NCI-H2107 treated with DMSO at 0.1 percent for 48 hours (cell line): ENCODE measurements at regions not wholly inside any gene's neighbourhood (a gene's known extent, or its start where the extent isn't known, plus 50 kb on each side); places are given as distances from the start of the nearest gene placed in this dataset.

ENCODE experiments used
- DNase-seq: peaks from one replicate; lab custom pipeline; 2025; ENCODE audit not compliant: unreplicated experiment; lab: John Stamatoyannopoulos, UW

GRCh38 chr13:53623146-53623545 is 594.5 kb downstream of the OLFM4 start:
- no peak for DNase-seq

DNA sequence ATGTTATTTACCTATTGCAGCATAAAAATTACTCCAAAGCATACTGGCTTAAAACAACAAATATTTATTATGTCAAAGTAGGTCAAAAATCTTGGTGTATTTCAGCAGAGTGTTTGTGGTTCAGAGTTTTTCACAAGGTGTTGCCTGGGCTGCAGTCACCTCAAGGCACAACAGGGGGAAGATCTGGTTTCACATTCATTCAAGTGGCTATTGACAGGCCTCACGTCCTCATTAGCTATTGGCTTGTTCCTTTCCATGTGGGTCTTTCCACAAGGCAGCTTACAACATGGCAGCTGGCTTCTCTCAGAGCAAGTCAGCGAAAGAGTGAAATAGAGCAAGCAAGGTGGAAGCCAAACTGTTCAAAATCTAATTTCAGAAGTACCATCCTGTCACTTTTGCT is 602.9 kb downstream of the OLFM4 start:
- DNase-seq: peak; percentile 50

- DNase-seq: no peak
These were observed 609.4 kb downstream of the OLFM4 start for GRCh38 chr13:53638040-53638439.

- peak; percentile 8 for DNase-seq
These were observed 613.7 kb downstream of the OLFM4 start for GRCh38 chr13:53642306-53642705.

DNA sequence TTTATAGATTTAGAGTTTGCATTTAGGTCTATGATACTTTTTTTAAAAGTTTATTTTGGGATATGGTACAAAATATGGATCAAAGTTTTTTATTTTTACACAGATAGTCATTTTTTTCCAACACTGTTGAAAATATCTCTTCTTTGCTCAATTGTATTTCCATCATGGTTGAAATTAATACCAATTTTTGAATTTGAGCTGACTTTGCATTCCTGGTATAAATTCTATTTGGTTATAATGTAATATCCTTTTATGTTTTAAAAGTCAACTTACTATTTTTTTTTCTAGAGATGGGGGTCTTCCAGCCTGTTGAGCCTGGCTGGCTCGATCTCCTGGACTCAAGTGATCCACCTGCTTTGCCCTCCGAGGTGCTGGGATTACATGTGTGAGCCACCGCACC is 620.1 kb downstream of the OLFM4 start:
- no peak for DNase-seq

GRCh38 chr13:53672005-53672404 is 643.4 kb downstream of the OLFM4 start:
- no peak for DNase-seq

DNA sequence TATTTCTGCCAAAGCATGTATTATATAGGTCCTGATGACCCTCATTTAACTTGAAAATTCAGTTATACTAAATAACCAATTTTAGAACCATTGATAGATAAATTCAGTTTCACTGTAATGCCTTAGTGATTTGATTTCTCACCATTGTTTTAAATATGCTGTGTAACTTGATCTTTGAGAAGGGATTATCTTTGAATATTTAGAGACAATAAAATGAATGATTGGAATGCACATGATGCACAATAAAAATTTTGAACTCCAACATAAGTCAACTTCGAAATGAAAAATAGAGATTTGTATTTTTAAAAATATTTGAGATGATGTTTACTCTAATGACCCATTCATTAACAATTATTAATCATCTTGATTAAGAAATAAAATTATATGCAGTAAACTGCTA is 654.5 kb downstream of the OLFM4 start:
- no peak for DNase-seq

- no peak for DNase-seq
These were observed 655.0 kb downstream of the OLFM4 start for GRCh38 chr13:53683608-53684007.

DNA sequence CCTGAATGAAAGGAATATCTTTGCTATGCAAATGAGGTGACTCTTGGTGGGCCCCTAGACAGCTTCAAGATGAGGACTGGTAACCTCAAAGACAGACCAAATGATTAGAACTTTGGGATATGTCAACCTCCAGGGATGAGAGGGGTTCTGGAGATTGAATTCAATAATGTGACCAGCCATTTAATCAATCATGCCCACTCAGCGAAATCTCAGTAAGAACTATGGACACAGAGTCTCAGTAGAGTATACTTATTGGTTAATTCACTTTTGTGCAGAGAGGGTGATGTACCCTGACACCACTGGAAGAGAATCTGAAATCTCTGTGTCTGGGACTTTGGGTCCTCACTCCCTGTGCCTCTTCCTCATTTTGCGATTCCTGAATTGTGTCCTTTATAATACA is 662.8 kb downstream of the OLFM4 start:
- no peak for DNase-seq

DNA sequence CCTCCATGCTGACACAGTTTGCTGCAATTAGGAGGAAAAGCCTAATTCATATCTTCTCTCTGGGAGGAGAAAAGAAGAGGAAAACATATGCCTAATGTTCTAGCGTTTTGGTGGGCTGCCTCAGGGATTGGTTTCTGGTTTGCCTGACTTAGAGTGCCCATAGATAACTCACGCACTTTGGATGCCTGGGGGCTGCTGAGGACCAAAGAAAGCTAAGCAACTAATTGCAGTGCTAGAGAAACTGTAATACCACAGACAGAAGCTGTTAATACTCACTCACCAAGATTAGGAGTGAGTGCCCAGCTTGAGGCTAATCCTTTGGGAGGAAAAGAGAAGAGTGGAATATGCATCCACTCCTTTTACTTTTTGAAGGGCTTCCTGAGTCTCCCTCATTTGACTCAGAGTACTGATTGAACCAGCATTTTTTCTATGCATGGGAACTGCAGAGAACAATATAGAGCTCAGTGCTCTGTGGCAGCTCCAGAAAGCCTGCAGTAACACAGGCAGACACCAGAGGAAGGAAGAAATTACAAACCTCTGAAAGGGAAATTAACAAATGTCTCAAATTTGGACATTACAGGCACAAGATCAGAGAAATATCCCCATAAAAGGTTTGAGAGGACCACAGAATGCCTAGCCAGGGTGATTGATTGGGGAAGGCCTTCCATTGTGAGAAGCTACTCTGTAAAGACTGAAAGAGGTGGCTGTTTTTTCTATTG is 666.4 kb downstream of the OLFM4 start:
- DNase-seq: no peak

- no peak for DNase-seq
These were observed 674.9 kb downstream of the OLFM4 start for GRCh38 chr13:53703371-53704080.

- DNase-seq: no peak
These were observed 690.7 kb downstream of the OLFM4 start for GRCh38 chr13:53719281-53719680.

GRCh38 chr13:53732664-53733063 is 704.1 kb downstream of the OLFM4 start:
- no peak for DNase-seq

- no peak for DNase-seq
These were observed 715.3 kb downstream of the OLFM4 start for GRCh38 chr13:53743906-53744305.

- no peak for DNase-seq
These were observed 719.2 kb downstream of the OLFM4 start for GRCh38 chr13:53747825-53748224.

DNA sequence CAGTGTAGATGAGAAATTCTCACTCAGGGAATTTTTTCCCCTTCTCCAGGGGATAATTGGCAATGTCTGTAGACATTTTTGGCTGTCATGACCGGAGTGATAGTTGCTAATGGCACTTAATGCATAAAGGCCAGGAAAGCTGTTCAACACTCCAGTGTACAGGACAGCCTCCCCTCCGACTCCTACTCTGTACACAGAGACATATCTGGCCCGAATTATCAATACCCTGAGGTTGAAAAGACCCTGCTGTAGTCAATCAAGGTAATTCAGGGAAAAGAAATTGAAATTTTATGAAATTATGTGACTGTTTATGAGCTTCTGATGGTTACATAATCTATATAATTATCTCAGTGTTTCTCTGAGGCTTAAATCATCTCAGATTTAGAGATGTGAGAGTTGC is 720.7 kb downstream of the OLFM4 start:
- DNase-seq: no peak

- DNase-seq: no peak
These were observed 730.4 kb downstream of the OLFM4 start for GRCh38 chr13:53759016-53759415.

GRCh38 chr13:53775807-53776206 is 747.2 kb downstream of the OLFM4 start:
- DNase-seq: no peak

- DNase-seq: peak; percentile 5
These were observed 750.3 kb downstream of the OLFM4 start for GRCh38 chr13:53778937-53779336.

GRCh38 chr13:53781941-53782340 is 753.3 kb downstream of the OLFM4 start:
- no peak for DNase-seq

DNA sequence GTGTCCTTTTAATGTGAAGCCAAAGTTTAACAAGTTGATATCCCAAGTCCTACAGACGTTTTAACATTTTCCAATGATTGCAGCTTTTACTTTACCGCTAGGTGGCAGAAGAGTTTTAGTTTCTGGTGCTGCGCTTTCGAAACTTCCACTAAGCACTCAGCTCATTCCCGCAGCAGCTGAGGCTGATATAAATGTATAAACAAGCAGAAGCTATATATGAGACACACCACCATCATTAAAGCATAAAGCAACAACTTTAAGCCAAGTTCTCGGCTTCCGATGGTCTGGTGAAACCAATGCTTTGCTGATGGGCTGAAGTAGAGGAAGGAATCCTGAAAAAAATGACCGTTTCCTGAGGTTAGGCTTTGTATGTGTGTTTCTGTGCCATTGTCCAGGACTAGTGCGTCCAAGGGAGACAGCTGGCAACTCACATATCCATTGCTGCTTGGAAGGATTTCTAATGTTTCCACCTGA is 753.9 kb downstream of the OLFM4 start:
- peak; percentile 88 for DNase-seq

GRCh38 chr13:53783471-53783870 is 754.9 kb downstream of the OLFM4 start:
- DNase-seq: peak; percentile 52

DNA sequence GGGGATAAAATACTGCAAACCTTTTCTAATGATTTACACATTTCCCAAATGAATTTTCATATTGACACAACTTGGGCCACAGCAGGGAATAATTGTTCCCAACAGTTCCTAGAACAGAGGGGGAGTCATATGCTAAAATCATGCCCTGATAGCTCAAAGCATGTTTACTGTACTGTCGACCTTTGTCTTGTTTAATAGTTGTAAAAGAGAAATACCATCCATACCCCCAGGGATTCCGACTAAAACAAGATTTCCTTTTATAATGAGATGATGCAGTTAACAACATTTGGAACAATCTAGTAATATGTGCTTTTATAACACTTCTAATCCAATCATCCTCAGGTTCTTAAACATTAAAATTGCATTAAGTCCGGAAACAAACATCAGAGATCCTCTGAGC is 759.7 kb downstream of the OLFM4 start:
- DNase-seq: no peak
